Transverse colon (tissue), 4 donors: ENCODE measurements at regions not wholly inside any gene's neighbourhood (a gene's known extent, or its start where the extent isn't known, plus 50 kb on each side); places are given as distances from the start of the nearest gene placed in this dataset.
"Not testable (repeated sequence)": the region's sequence is repeated elsewhere in the genome, so short reads cannot be mapped to it uniquely, and the experiment has no call there.

ENCODE experiments used
- DNase-seq: peaks from one replicate; pipeline ENCODE4 v3.0.0-alpha.2; 2019
- H3K27ac ChIP-seq, 4 donors: fragments of 200-600 bp; sonication (generic); 2 replicates each; pipeline ENCODE4 v1.5.1; 2016 to 2018; ENCODE audit warnings: inconsistent platforms in 4 of 4
- H3K27me3 ChIP-seq: fragments of 200-600 bp; sonication (generic); 2 replicates; pipeline ENCODE4 v1.5.1; 2017; ENCODE audit warnings: inconsistent platforms
- H3K36me3 ChIP-seq, 4 donors: fragments of 200-600 bp; sonication (generic); 2 replicates each; pipeline ENCODE4 v1.5.1; 2017 to 2019; ENCODE audit warnings: inconsistent platforms in 4 of 4
- H3K4me1 ChIP-seq, 4 donors: fragments of 200-600 bp; sonication (generic); 2 replicates each; pipeline ENCODE4 v1.5.1; 2017 to 2020; ENCODE audit warnings: inconsistent platforms in 4 of 4
- H3K4me3 ChIP-seq, 4 donors: fragments of 200-600 bp; sonication (generic); 1 replicate in 1 of 4; 2 replicates in 3 of 4; pipeline versions ENCODE4 v1.5.1 to v1.6.1; 2017 to 2019; ENCODE audit warnings: inconsistent platforms in 4 of 4
- H3K9me3 ChIP-seq, 2 donors: fragments of 200-600 bp; sonication (generic); 2 replicates each; pipeline ENCODE4 v1.5.1; 2017 to 2019; ENCODE audit warnings: inconsistent platforms in 2 of 2
- CTCF ChIP-seq, 5 experiments: fragments of 200-600 bp in 3 of 5; fragments of 450-650 bp in 2 of 5; sonication (generic) in 3 of 5; IDR thresholded peaks; 1 replicate in 2 of 5; 2 replicates in 3 of 5; pipeline ENCODE4 v1.5.1; 2016 to 2017; ENCODE audit warnings: antibody characterized with exemption in 5 of 5, inconsistent platforms in 3 of 5, mild to moderate bottlenecking in 2 of 5, moderate library complexity in 1 of 5
- EP300 ChIP-seq: sonication (generic); formaldehyde crosslinking; IDR thresholded peaks from one replicate; pipeline ENCODE4 v1.6.1; 2017; ENCODE audit warnings: antibody characterized with exemption, low read depth
- POLR2A ChIP-seq: fragments of 450-650 bp; IDR thresholded peaks from one replicate; pipeline ENCODE4 v1.6.1; 2016; ENCODE audit warnings: antibody characterized with exemption, mild to moderate bottlenecking, moderate library complexity
- POLR2AphosphoS5 ChIP-seq, 3 donors: sonication (generic); formaldehyde crosslinking; IDR thresholded peaks; one replicate each; pipeline ENCODE4 v1.6.1; 2016; ENCODE audit warnings: antibody characterized with exemption in 3 of 3
- WGBS, 2 donors: methylation state at CpG; one replicate each; pipeline ENCODE4 v1.1.5; 2018; ENCODE audit warnings: low coverage in 1 of 2; 5-methylcytosine and 5-hydroxymethylcytosine counted together
- in situ Hi-C, 4 donors: fragments of 200-750 bp; cut with MboI; loops; one replicate each; pipeline versions ENCODE4 v1.15.0 to v1.15.1; 2017; ENCODE audit warnings: low sequenced_read_pairs in 3 of 4, low pct_ligation_motif_present in 1 of 4, low pct_unique_long_range_greater_than_20kb in 1 of 4
- intact Hi-C: fragments of 100-400 bp; cut with DNase I; formaldehyde crosslinking; loops from one replicate; pipeline ENCODE4 v1.15.1; 2023; ENCODE audit warnings: low total_unique reads

DNA sequence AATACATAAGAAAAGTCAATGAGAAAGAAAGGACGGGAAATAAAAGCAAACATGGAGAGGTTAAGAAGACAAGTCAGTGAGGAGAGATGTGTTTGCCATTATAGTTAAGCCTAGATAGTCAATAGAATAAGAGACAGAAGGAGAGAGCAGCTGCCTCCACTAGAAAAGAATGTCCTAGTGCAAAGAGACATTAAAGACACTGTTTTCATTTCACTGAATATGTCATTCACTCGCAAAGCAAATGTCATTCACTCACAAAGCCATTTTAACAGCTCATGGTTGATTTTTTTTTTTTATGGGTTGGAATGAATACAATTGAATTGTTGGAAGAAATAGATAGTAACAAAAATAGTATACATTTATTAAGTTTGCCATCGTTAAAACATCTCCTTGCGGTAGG, 1007.6 kb downstream of the DNAJB9 start:
- DNase-seq = no peak
- Histone ChIP-seq H3K36me3 (no peaks in the 10 kb centered on the region), H3K27ac (no peak overlapping the region), H3K4me3 (no peak overlapping the region), H3K9me3 (no peaks in the 10 kb centered on the region), H3K27me3 (no peaks in the 10 kb centered on the region), H3K4me1 (no peaks in the 10 kb centered on the region)
- WGBS, 2 donors = 73 to 78% methylated on average over 4 of the region's 4 CpGs
- intact Hi-C loops = no loop called here
- TF ChIP-seq CTCF (IDR thresholded peaks at IDR 0.05) (no peak), POLR2A (no peak), POLR2AphosphoS5 (IDR thresholded peaks at IDR 0.05) (no peak), EP300 (no peak)
- in situ Hi-C loops = no loop called here

- peaks cover 0 to 3% of the 10 kb centered on the region in 2 donors for H3K9me3 ChIP-seq
- H3K36me3 ChIP-seq = no peaks in the 10 kb centered on the region
- intact Hi-C loops = no loop called here
- no peak for DNase-seq
- no peak overlapping the region for H3K27ac ChIP-seq
- in situ Hi-C loops = no loop called here
- H3K27me3 ChIP-seq = no peaks in the 10 kb centered on the region
- no peaks in the 10 kb centered on the region for H3K4me1 ChIP-seq
- TF ChIP-seq POLR2A = no peak
- TF ChIP-seq POLR2AphosphoS5 (IDR thresholded peaks at IDR 0.05) = no peak
- TF ChIP-seq CTCF (IDR thresholded peaks at IDR 0.05) = no peak
- TF ChIP-seq EP300 = no peak
- WGBS, 2 donors = 40 to 58% methylated on average over 4 of the region's 4 CpGs
- H3K4me3 ChIP-seq = no peak overlapping the region
Observed at GRCh38 chr7:109579901-109580300, 1010.2 kb downstream of the DNAJB9 start.

- no peaks in the 10 kb centered on the region for H3K4me1 ChIP-seq
- intact Hi-C loops (no loop called here), in situ Hi-C loops (no loop called here)
- TF ChIP-seq EP300 (no peak), CTCF (IDR thresholded peaks at IDR 0.05) (no peak), POLR2A (no peak), POLR2AphosphoS5 (IDR thresholded peaks at IDR 0.05) (no peak)
- no peaks in the 10 kb centered on the region for H3K36me3 ChIP-seq
- no peak overlapping the region for H3K4me3 ChIP-seq
- no peak for DNase-seq
- peaks cover 0 to 7% of the 10 kb centered on the region in 2 donors for H3K9me3 ChIP-seq
- no peaks in the 10 kb centered on the region for H3K27me3 ChIP-seq
- no peak overlapping the region for H3K27ac ChIP-seq
Observed at GRCh38 chr7:109582211-109582610, 1012.5 kb downstream of the DNAJB9 start.

DNA sequence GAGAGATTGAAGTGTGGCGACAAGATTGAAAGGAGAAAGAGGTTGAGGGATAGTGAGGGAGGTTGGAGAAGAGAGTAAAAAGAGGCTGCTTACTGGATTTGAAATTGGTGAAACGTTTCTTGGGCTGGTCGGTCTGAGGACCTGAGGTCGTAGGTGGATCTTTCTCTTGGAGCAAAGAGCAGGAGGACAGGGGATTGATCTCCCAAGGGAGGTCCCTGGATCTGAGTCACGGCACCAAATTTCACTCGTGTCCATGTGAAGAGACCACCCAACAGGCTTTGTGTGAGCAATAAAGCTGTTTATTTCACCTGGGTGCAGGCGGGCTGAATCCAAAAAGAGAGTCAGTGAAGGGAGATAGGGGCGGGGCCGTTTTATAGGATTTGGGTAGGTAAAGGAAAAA, 1027.3 kb downstream of the DNAJB9 start:
- H3K4me3 ChIP-seq, H3K4me1 ChIP-seq, H3K36me3 ChIP-seq, in situ Hi-C loops, DNase-seq, H3K27ac ChIP-seq, H3K9me3 ChIP-seq, H3K27me3 ChIP-seq, intact Hi-C loops: not testable (repeated sequence)
- WGBS, 2 donors = 81 to 82% methylated on average over 9 of the region's 9 CpGs

- no peak for DNase-seq
- in situ Hi-C loops = no loop called here
- H3K27me3 ChIP-seq = no peaks in the 10 kb centered on the region
- no peak for TF ChIP-seq CTCF (IDR thresholded peaks at IDR 0.05)
- no peak for TF ChIP-seq POLR2A
- TF ChIP-seq EP300 = no peak
- no peak for TF ChIP-seq POLR2AphosphoS5 (IDR thresholded peaks at IDR 0.05)
- no peaks in the 10 kb centered on the region for H3K36me3 ChIP-seq
- H3K9me3 ChIP-seq = peaks cover 3 to 7% of the 10 kb centered on the region in 2 donors
- H3K27ac ChIP-seq = no peak overlapping the region
- WGBS, 2 donors = 86 to 89% methylated on average over 1 of the region's 1 CpG
- H3K4me1 ChIP-seq = no peaks in the 10 kb centered on the region
- no peak overlapping the region for H3K4me3 ChIP-seq
- intact Hi-C loops = no loop called here
Observed at GRCh38 chr7:109611656-109612055, 1042.0 kb downstream of the DNAJB9 start.
